Loucy (cell line): ENCODE measurements at regions not wholly inside any gene's neighbourhood (a gene's known extent, or its start where the extent isn't known, plus 50 kb on each side); places are given as distances from the start of the nearest gene placed in this dataset.

Experiments
- CTCF ChIP-seq: fragments of 200-600 bp; sonication (generic); conservative IDR thresholded peaks from 2 replicates; pipeline ENCODE4 v1.5.1; 2014; ENCODE audit warnings: mild to moderate bottlenecking, antibody characterized with exemption, low read length
- EZH2phosphoT487 ChIP-seq: fragments of 200-600 bp; IDR thresholded peaks from 2 replicates; pipeline ENCODE4 v1.6.1; 2018; ENCODE audit warnings: antibody characterized with exemption, mild to moderate bottlenecking, moderate library complexity, borderline replicate concordance

- TF ChIP-seq CTCF (no peak), EZH2phosphoT487 (no peak)
These were observed 332.6 kb downstream of the UTRN start for GRCh38 chr6:144617708-144618107.
